ENCODE measurements at regions not wholly inside any gene's neighbourhood (a gene's known extent, or its start where the extent isn't known, plus 50 kb on each side); places are given as distances from the start of the nearest gene placed in this dataset.

- Histone ChIP-seq H3K9me3 (ENCODE audit: control insufficient read depth, insufficient read depth, low read depth, low read length) (no peaks in the 10 kb centered on the region), H3K36me3 (ENCODE audit: control insufficient read depth in 2 of 2, insufficient read depth in 1 of 2, low read length in 2 of 2) (no peaks in the 10 kb centered on the region), H3K4me3 (ENCODE audit: low read depth, low read length) (no peak overlapping the region), H3K27ac (ENCODE audit: extremely low read depth, low read depth, low read length) (peak overlapping the region; percentile 34), H3K4me1 (ENCODE audit: control insufficient read depth, insufficient read depth, low read length) (peaks cover 13% of the 10 kb centered on the region)
- ChIA-PET POLR2A (no interaction called here), CTCF (no interaction called here)
- 0 out of 2 replicates have a peak, but pooled peaks have one; percentile 38 for TF ChIP-seq ZNF692 (tag by site-specific recombination; IDR thresholded peaks at IDR 0.05)
- 0 out of 2 replicates have a peak, but pooled peaks have one; percentile 14 for TF ChIP-seq PRDM1 (tag by site-specific recombination; IDR thresholded peaks at IDR 0.05)
- no peak for TF ChIP-seq HIC1 (tag by site-specific recombination; IDR thresholded peaks at IDR 0.05)
- peak; percentile 69 for TF ChIP-seq ZBTB17 (tag by site-specific recombination; IDR thresholded peaks at IDR 0.05)
- peak; percentile 32; the same call in 1 of the 2 replicates for TF ChIP-seq ZNF341 (tag by site-specific recombination; IDR thresholded peaks at IDR 0.05; ENCODE audit: low read depth)
- no peak for TF ChIP-seq ZNF416 (tag by site-specific recombination; IDR thresholded peaks at IDR 0.05)
- TF ChIP-seq ZNF292 (tag by site-specific recombination; IDR thresholded peaks at IDR 0.05; ENCODE audit: borderline replicate concordance, low read depth): no peak
- TF ChIP-seq ZNF561 (tag by site-specific recombination; IDR thresholded peaks at IDR 0.05; ENCODE audit: borderline replicate concordance): 0 out of 2 replicates have a peak, but pooled peaks have one; percentile 45
- TF ChIP-seq ZFP41 (tag by site-specific recombination; IDR thresholded peaks at IDR 0.05; ENCODE audit: borderline replicate concordance): no peak
- TF ChIP-seq ZNF138 (tag by site-specific recombination; IDR thresholded peaks at IDR 0.05; ENCODE audit: borderline replicate concordance): no peak
- peak; percentile 54 for TF ChIP-seq PRDM10 (tag by site-specific recombination; IDR thresholded peaks at IDR 0.05)
- TF ChIP-seq ZSCAN4 (tag by site-specific recombination; IDR thresholded peaks at IDR 0.05): no peak
- TF ChIP-seq IKZF3 (tag by site-specific recombination; IDR thresholded peaks at IDR 0.05): 0 out of 2 replicates have a peak, but pooled peaks have one; percentile 25
- TF ChIP-seq ZNF335 (tag by site-specific recombination; conservative IDR thresholded peaks at IDR 0.05): peak; percentile 89
- TF ChIP-seq ZNF660 (tag by site-specific recombination; IDR thresholded peaks at IDR 0.05): 0 out of 2 replicates have a peak, but pooled peaks have one; percentile 27
- peak; percentile 61 for TF ChIP-seq OSR2 (tag by site-specific recombination; IDR thresholded peaks at IDR 0.05)
Measured at GRCh38 chr2:62292190-62292589, 96.3 kb downstream of the B3GNT2 start.

Data from HEK293 (cell line).